ENCODE measurements at regions not wholly inside any gene's neighbourhood (a gene's known extent, or its start where the extent isn't known, plus 50 kb on each side); places are given as distances from the start of the nearest gene placed in this dataset.

GRCh38 chr16:60815033-60815432 lies 1221.2 kb downstream of the CDH8 start:
- no peaks in the 10 kb centered on the region for H3K36me3 ChIP-seq
- no peak for DNase-seq (ENCODE audit: low spot score in 2 of 2)
- H3K4me3 ChIP-seq = no peak overlapping the region
- WGBS = 72% methylated on average over 3 of the region's 3 CpGs
- H3K27ac ChIP-seq = no peak overlapping the region
- no peaks in the 10 kb centered on the region for H3K4me1 ChIP-seq
- H3K9me3 ChIP-seq = no peaks in the 10 kb centered on the region
- TF ChIP-seq CTCF (IDR thresholded peaks at IDR 0.05) = no peak
- TF ChIP-seq POLR2AphosphoS5 (IDR thresholded peaks at IDR 0.05) = no peak
- TF ChIP-seq EP300 (IDR thresholded peaks at IDR 0.05) = no peak
- H3K27me3 ChIP-seq = no peaks in the 10 kb centered on the region

- no peak for TF ChIP-seq CTCF (IDR thresholded peaks at IDR 0.05)
- no peak for TF ChIP-seq EP300 (IDR thresholded peaks at IDR 0.05)
- no peak for TF ChIP-seq POLR2A (IDR thresholded peaks at IDR 0.05)
- no peak for TF ChIP-seq POLR2AphosphoS5 (IDR thresholded peaks at IDR 0.05)
- Histone ChIP-seq H3K27me3 (no peaks in the 10 kb centered on the region), H3K36me3 (no peaks in the 10 kb centered on the region), H3K4me3 (no peak overlapping the region), H3K27ac (no peak overlapping the region), H3K9me3 (no peaks in the 10 kb centered on the region), H3K4me1 (no peaks in the 10 kb centered on the region)
- DNase-seq (ENCODE audit: low spot score in 2 of 2) = no peak
Observed at GRCh38 chr16:60811657-60812056, 1224.6 kb downstream of the CDH8 start.

GRCh38 chr16:60811051-60811608 lies 1225.1 kb downstream of the CDH8 start:
- Histone ChIP-seq H3K36me3 (no peaks in the 10 kb centered on the region), H3K27me3 (no peaks in the 10 kb centered on the region), H3K9me3 (no peaks in the 10 kb centered on the region), H3K27ac (no peak overlapping the region), H3K4me1 (no peaks in the 10 kb centered on the region), H3K4me3 (no peak overlapping the region)
- TF ChIP-seq POLR2AphosphoS5 (IDR thresholded peaks at IDR 0.05) (no peak), EP300 (IDR thresholded peaks at IDR 0.05) (no peak), CTCF (IDR thresholded peaks at IDR 0.05) (no peak), POLR2A (IDR thresholded peaks at IDR 0.05) (no peak)
- WGBS = 60% methylated on average over 6 of the region's 6 CpGs
- no peak for DNase-seq (ENCODE audit: low spot score in 2 of 2)

GRCh38 chr16:60810250-60810649 lies 1226.0 kb downstream of the CDH8 start:
- Histone ChIP-seq H3K9me3 (no peaks in the 10 kb centered on the region), H3K36me3 (no peaks in the 10 kb centered on the region), H3K27ac (no peak overlapping the region), H3K27me3 (no peaks in the 10 kb centered on the region), H3K4me1 (no peaks in the 10 kb centered on the region), H3K4me3 (no peak overlapping the region)
- DNase-seq (ENCODE audit: low spot score in 2 of 2) = no peak
- TF ChIP-seq POLR2A (IDR thresholded peaks at IDR 0.05) (no peak), CTCF (IDR thresholded peaks at IDR 0.05) (no peak), EP300 (IDR thresholded peaks at IDR 0.05) (no peak), POLR2AphosphoS5 (IDR thresholded peaks at IDR 0.05) (no peak)

- Histone ChIP-seq H3K27me3 (no peaks in the 10 kb centered on the region), H3K9me3 (no peaks in the 10 kb centered on the region), H3K4me1 (no peaks in the 10 kb centered on the region), H3K36me3 (no peaks in the 10 kb centered on the region), H3K4me3 (no peak overlapping the region), H3K27ac (no peak overlapping the region)
- 70% methylated on average over 2 of the region's 2 CpGs for WGBS
- TF ChIP-seq POLR2AphosphoS5 (IDR thresholded peaks at IDR 0.05) = no peak
- TF ChIP-seq POLR2A (IDR thresholded peaks at IDR 0.05) = no peak
- no peak for TF ChIP-seq EP300 (IDR thresholded peaks at IDR 0.05)
- no peak for TF ChIP-seq CTCF (IDR thresholded peaks at IDR 0.05)
- DNase-seq (ENCODE audit: low spot score in 2 of 2) = no peak
Observed at GRCh38 chr16:60792437-60792836, 1243.8 kb downstream of the CDH8 start.
